Activated naive CD8-positive, alpha-beta T cell treated with anti-CD3 and anti-CD28 coated beads, Interleukin-2, amount 10 ng/mL, durations not matched to agents 7 days and 5 days (primary cell): ENCODE measurements at regions not wholly inside any gene's neighbourhood (a gene's known extent, or its start where the extent isn't known, plus 50 kb on each side); places are given as distances from the start of the nearest gene placed in this dataset.
"Not testable (repeated sequence)": the region's sequence is repeated elsewhere in the genome, so short reads cannot be mapped to it uniquely, and the experiment has no call there.

ENCODE experiments used
- ATAC-seq: fragments of 150-1000 bp; cut with Tn5 transposase; one replicate; pipeline ENCODE4 v1.10.0; 2021; ENCODE audit warnings: low read depth, moderate library complexity
- POLR2A ChIA-PET: fragments of 350-600 bp; sonication (Branson Sonifier 250); formaldehyde crosslinking; loops from one replicate; lab custom pipeline; 2021; ENCODE audit warnings: antibody characterized with exemption; lab: Charles Lee
- DNase-seq: peaks from one replicate; pipeline ENCODE4 v3.0.0; 2021
- H3K27ac Mint-ChIP-seq: one replicate; pipeline ENCODE4 v1.8.0; 2022; ENCODE audit warnings: mild to moderate bottlenecking, mixed read lengths
- H3K27me3 Mint-ChIP-seq: one replicate; pipeline ENCODE4 v1.8.0; 2022; ENCODE audit warnings: mild to moderate bottlenecking, moderate library complexity, mixed read lengths
- H3K36me3 Mint-ChIP-seq: one replicate; pipeline ENCODE4 v1.8.0; 2021; ENCODE audit warnings: mild to moderate bottlenecking, mixed read lengths
- H3K4me1 Mint-ChIP-seq: one replicate; pipeline ENCODE4 v1.8.0; 2021; ENCODE audit warnings: mixed read lengths
- H3K4me3 Mint-ChIP-seq: one replicate; pipeline ENCODE4 v1.8.0; 2022; ENCODE audit warnings: mild to moderate bottlenecking, moderate library complexity, mixed read lengths
- H3K9me3 Mint-ChIP-seq: one replicate; pipeline ENCODE4 v1.8.0; 2021; ENCODE audit warnings: mixed read lengths

DNA sequence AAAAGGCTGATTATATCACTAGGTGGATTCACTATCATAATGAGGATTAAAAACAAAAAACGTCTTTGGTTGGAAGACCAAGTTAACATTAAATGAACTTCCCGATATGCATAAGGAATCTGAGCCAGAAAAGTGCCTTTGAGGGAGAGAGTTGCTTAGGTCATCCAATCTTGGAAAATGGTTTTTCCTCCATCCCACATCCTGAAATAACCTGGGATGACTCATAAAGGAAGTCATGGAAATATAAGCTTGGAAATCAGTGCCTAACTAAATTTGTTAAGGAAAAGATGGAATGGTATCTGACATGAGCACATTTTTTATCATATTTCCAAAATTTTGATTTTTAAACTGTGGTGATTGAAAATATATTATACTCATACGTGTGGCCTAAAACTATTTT lies 66.0 kb downstream of the KBTBD8 start:
- ATAC-seq (no peak), DNase-seq (no peak)
- Mint-ChIP-seq H3K27ac (no peak overlapping the region), H3K9me3 (peaks cover 9% of the 10 kb centered on the region), H3K36me3 (peaks cover 6% of the 10 kb centered on the region), H3K27me3 (peaks cover 5% of the 10 kb centered on the region), H3K4me1 (no peaks in the 10 kb centered on the region), H3K4me3 (no peak overlapping the region)
- POLR2A ChIA-PET = no interaction called here

DNA sequence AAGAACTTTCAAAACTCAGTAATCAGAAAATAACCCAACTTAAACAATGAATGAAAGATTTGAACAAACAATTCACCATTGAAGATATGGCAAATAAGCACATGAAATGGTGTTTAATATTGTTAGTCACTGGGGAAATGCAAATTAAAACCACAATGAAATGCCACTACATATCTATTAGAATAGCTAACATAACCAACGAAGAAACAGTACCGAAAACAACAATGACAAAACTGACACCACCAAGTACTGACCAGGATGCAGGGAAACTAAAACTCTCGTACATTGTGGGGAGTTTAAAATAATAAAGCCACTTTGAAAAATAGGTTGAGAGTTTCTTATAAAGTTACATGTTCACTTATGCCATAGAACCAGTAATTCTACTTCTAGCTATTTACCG lies 69.1 kb downstream of the KBTBD8 start:
- Mint-ChIP-seq H3K36me3 (peaks cover 1% of the 10 kb centered on the region), H3K27ac (no peak overlapping the region), H3K4me1 (no peaks in the 10 kb centered on the region), H3K27me3 (peaks cover 5% of the 10 kb centered on the region), H3K4me3 (no peak overlapping the region), H3K9me3 (no peaks in the 10 kb centered on the region)
- ATAC-seq (no peak), DNase-seq (no peak)
- POLR2A ChIA-PET = no interaction called here

DNA sequence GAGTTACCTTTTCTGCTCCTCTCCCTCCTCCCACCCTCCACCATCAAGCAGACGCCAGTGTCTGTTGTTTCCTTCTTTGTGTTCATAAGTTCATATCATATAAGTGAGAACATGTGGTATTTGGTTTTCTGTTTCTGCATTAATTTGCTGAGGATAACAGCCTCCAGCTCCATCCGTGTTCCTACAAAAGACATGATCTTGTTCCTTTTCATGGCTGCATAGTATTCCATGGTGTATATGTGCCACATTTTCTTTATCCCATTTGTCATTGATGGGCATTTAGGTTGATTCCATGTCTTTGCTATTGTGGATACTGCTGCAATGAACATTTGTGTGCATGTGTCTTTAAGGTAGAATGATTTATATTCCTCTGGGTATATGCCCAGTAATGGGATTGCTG lies 74.5 kb downstream of the KBTBD8 start:
- H3K27ac Mint-ChIP-seq, POLR2A ChIA-PET, H3K4me3 Mint-ChIP-seq, H3K36me3 Mint-ChIP-seq, ATAC-seq, DNase-seq, H3K27me3 Mint-ChIP-seq, H3K4me1 Mint-ChIP-seq, H3K9me3 Mint-ChIP-seq: not testable (repeated sequence)

DNA sequence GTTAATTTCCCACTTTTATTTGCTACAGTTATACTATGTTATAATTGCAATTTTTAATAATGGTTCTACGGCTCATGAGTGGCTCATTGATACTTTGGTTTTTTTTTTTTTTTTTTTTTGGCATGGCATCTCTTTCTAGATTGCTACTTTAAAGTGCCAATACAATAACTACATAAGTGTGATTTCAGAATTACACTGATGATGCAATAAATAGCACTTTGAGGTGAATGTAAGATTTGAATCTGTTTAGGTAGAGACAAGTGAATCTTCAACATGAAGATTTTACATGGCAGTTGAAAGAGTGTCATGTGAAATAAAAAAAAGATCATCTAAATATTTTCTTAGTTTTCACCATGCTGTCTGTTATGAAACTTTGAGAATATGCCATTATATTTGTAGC lies 75.7 kb downstream of the KBTBD8 start:
- H3K9me3 Mint-ChIP-seq = peaks cover 7% of the 10 kb centered on the region
- H3K27me3 Mint-ChIP-seq = no peaks in the 10 kb centered on the region
- H3K4me1 Mint-ChIP-seq = peaks cover 1% of the 10 kb centered on the region
- H3K27ac Mint-ChIP-seq = no peak overlapping the region
- no peak overlapping the region for H3K4me3 Mint-ChIP-seq
- POLR2A ChIA-PET = no interaction called here
- ATAC-seq = no peak
- H3K36me3 Mint-ChIP-seq = peaks cover 1% of the 10 kb centered on the region
- no peak for DNase-seq

DNA sequence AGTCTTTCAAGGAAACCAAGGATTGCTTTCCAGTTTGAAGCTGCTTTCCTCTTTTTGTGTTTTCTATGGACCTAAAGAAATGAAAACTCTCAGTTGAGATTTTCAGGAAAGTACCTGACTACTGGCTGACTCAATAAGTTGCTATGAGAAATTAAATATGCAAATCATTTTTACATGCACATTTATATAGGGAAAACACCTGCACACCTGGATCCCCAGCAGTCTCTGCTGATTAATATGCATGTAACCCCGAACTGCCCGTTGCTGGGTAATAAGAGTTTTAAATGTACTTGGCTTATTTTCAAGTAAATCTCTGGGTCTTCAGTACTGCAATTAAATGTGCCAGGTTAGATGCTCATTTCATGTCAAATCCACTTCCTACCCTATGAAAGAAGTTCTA lies 77.2 kb downstream of the KBTBD8 start:
- DNase-seq = no peak
- no peak for ATAC-seq
- POLR2A ChIA-PET = no interaction called here
- peaks cover 6% of the 10 kb centered on the region for H3K36me3 Mint-ChIP-seq
- H3K4me3 Mint-ChIP-seq = no peak overlapping the region
- peaks cover 1% of the 10 kb centered on the region for H3K4me1 Mint-ChIP-seq
- H3K9me3 Mint-ChIP-seq = peaks cover 12% of the 10 kb centered on the region
- H3K27me3 Mint-ChIP-seq = no peaks in the 10 kb centered on the region
- H3K27ac Mint-ChIP-seq = no peak overlapping the region

DNA sequence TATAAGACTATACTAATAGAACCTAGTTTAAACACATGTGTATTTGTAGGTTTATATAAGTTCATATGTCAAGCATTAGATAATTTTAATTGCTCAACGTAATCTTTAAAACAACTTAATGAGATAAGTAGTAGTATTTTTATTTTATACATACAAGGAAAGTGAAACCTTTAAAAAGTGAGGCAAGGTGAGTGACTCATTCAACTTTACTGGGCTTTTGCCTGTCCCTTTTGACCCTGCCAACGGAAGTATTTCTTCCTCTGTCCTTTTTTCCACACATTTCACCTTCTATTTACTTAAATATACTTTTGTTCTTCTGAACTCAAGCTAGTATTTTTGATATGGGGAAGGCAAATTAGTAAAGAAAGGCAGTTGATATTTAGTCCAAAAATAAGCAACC lies 78.5 kb downstream of the KBTBD8 start:
- POLR2A ChIA-PET = no interaction called here
- DNase-seq (no peak), ATAC-seq (no peak)
- no peak overlapping the region for H3K27ac Mint-ChIP-seq
- H3K36me3 Mint-ChIP-seq = peaks cover 8% of the 10 kb centered on the region
- H3K4me3 Mint-ChIP-seq = no peak overlapping the region
- H3K4me1 Mint-ChIP-seq = peaks cover 1% of the 10 kb centered on the region
- H3K27me3 Mint-ChIP-seq = no peaks in the 10 kb centered on the region
- H3K9me3 Mint-ChIP-seq = peaks cover 12% of the 10 kb centered on the region

DNA sequence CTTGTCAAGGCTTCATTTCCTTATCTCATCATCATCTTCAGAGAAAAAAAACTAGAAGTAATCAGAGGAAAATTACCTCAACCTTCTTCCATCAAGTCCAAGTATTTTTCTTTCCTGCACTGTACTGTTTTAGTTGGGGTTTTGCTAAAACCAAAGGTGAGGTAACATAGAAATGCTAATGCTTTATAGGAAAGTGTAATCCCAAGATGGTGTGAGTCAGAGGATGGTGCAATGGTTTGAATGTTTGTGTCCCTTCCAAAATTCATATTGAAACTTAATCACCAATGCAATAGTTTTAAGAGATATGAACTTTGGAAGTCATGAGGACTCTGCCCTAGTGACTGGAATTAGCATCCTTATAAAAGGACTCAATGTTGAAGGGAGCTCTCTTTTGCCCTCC lies 79.5 kb downstream of the KBTBD8 start:
- no peak for ATAC-seq
- POLR2A ChIA-PET = no interaction called here

DNA sequence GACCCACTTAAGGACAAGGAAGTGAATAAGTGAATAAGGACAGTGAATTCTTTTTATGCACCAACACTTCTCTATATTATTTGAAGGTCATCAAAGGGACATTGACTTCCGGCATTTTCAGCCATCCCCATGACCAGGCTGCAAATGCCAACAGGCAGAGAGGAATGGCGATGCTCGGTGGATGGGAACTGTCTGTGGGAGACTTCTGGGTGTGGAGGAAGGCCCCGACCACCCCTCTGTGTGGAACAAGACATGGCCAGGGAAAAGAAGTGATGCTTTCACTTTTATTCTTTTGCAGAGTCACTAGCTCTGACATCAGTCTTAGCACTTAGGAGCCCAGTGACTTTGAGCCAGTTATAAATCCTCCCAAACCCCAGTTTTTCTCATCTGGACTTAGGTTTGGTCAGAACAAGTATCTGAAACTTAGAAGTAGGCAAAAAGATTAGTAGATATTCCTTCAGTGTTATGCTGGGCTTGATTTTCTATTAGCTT lies 84.5 kb downstream of the KBTBD8 start:
- H3K4me1 Mint-ChIP-seq = peaks cover 14% of the 10 kb centered on the region
- no peak for ATAC-seq
- H3K27me3 Mint-ChIP-seq = peaks cover 5% of the 10 kb centered on the region
- DNase-seq = no peak
- peaks cover 44% of the 10 kb centered on the region for H3K36me3 Mint-ChIP-seq
- POLR2A ChIA-PET = interaction anchor here (2.2 kb wide), 1 partner anchor 85 kb away, joined by 6 read pairs; the partner anchor contains the start of gene KBTBD8
- H3K4me3 Mint-ChIP-seq = peak overlapping the region; percentile 31
- peaks cover 43% of the 10 kb centered on the region for H3K9me3 Mint-ChIP-seq
- H3K27ac Mint-ChIP-seq = peak overlapping the region; percentile 85

More for the DNA sequence above, 79.5 kb downstream of the KBTBD8 start:
- Mint-ChIP-seq H3K27me3 (no peaks in the 10 kb centered on the region), H3K27ac (no peak overlapping the region), H3K9me3 (peaks cover 18% of the 10 kb centered on the region), H3K36me3 (peaks cover 16% of the 10 kb centered on the region), H3K4me3 (no peak overlapping the region), H3K4me1 (peaks cover 4% of the 10 kb centered on the region)
- DNase-seq = no peak

DNA sequence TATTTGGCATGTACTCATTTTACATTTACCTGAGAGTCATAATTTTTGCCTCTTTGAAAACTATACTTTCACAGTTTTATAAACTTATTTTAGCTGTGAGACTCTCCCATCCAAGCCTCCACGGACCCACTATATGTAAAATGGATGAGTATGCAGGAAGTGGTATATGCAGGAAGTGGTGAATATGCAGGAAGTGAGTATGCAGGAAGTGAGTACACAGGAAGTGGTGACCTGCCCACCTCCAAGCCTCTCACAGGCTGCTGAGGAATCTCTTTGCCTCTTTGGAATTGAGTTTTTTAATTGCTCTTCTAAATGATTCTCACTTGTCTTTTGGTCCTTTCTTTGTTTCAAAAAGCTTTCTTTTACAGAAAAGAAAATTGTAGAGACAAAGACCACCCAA lies 85.2 kb downstream of the KBTBD8 start:
- Mint-ChIP-seq H3K4me1 (peaks cover 14% of the 10 kb centered on the region), H3K4me3 (peak overlapping the region; percentile 31)
- ATAC-seq = peak; percentile 98

DNA sequence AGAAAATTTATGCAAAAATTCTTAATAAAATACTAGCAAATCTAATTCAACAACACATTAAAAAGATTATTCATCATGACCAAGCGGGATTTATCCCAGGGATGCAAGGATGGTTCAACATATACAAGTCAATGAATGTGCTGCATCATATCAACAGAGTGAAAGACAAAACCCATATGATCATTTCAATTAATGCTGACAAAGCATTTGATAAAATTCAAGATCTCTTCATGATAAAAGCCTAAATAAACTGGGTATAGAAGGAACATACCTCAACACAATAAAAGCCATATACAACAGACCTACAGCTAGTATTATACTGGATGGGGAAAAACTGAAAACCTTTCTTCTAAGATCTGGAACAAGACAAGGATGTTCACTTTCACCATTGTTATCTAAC lies 89.7 kb downstream of the KBTBD8 start:
- POLR2A ChIA-PET = no interaction called here
- no peak for DNase-seq
- Mint-ChIP-seq H3K9me3 (peaks cover 29% of the 10 kb centered on the region), H3K27ac (no peak overlapping the region), H3K4me1 (peaks cover 12% of the 10 kb centered on the region), H3K27me3 (peaks cover 5% of the 10 kb centered on the region), H3K4me3 (no peak overlapping the region), H3K36me3 (peaks cover 29% of the 10 kb centered on the region)
- ATAC-seq = no peak

More for the DNA sequence above, 85.2 kb downstream of the KBTBD8 start:
- H3K27ac Mint-ChIP-seq = peak overlapping the region; percentile 85
- peaks cover 5% of the 10 kb centered on the region for H3K27me3 Mint-ChIP-seq
- peaks cover 47% of the 10 kb centered on the region for H3K36me3 Mint-ChIP-seq
- DNase-seq = no peak
- H3K9me3 Mint-ChIP-seq = peaks cover 44% of the 10 kb centered on the region
- POLR2A ChIA-PET = interaction anchor here (0.9 to 2.2 kb wide), 2 partner anchors 85 to 112 kb away, joined by 4 to 6 read pairs; partner anchors contain the start of gene KBTBD8

DNA sequence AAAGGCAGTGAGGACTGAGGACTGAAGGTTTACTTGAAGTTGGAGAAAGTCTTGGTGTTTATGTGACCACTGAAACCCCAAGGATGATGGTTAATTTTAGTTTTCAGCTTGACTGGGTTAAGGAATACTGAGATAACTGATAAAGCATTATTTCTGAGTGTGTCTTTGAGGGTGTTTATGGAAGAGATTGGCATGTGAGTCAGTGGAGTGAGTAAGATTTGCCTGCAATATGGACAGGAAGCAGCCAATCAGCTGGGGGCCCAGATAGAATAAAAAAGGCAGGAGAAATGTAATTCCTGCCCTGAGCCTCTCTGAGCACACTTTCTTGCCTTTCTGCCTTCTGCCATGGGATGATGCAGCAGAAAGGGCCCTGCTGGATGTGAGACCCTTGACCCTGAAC lies 92.4 kb downstream of the KBTBD8 start:
- no peak overlapping the region for H3K27ac Mint-ChIP-seq
- H3K9me3 Mint-ChIP-seq = peaks cover 14% of the 10 kb centered on the region
- no peak for ATAC-seq
- DNase-seq = no peak
- peaks cover 10% of the 10 kb centered on the region for H3K36me3 Mint-ChIP-seq
- POLR2A ChIA-PET = no interaction called here
- no peak overlapping the region for H3K4me3 Mint-ChIP-seq
- H3K4me1 Mint-ChIP-seq = peaks cover 2% of the 10 kb centered on the region
- peaks cover 5% of the 10 kb centered on the region for H3K27me3 Mint-ChIP-seq

DNA sequence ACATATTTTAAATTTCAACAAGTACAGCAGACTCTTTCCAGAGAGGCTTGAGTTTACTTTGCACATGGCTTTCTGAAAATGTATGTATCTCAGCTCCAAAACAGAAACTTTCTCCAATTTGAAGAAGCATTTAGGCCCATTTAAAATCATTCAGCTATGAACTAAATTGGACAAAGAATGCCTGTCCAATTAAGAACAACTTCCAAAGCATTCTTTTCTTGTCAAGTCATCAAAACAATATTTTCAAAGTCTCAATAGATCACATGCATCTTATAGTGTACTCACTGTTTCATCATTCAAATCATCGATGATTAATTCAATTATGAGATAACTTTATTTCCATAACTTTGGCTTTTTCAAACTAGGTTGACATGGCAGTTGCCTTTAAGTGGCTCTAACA lies 95.2 kb downstream of the KBTBD8 start:
- Mint-ChIP-seq H3K4me1 (peaks cover 2% of the 10 kb centered on the region), H3K4me3 (no peak overlapping the region)
- POLR2A ChIA-PET = no interaction called here

DNA sequence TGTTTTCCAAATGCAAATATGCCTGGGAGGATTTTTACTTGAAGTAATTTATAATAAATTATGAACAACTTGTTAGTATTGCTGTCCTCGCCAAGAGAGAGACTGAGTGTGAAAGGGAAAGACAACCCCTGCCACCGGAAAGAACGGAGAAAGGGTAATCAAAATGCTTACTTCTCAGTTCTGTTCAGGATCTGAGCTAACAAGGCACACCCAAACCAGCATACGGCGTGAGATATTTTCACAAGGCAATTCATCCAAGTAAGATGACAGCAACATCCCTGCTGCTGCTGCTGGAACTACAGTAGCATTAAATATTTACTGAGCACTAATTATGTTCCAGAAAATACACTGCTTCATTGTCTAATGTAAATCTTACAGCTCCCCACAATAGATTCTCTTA lies 96.1 kb downstream of the KBTBD8 start:
- Mint-ChIP-seq H3K27ac (no peak overlapping the region), H3K9me3 (no peaks in the 10 kb centered on the region), H3K4me1 (peaks cover 2% of the 10 kb centered on the region), H3K36me3 (no peaks in the 10 kb centered on the region), H3K4me3 (no peak overlapping the region), H3K27me3 (peaks cover 4% of the 10 kb centered on the region)
- ATAC-seq (no peak), DNase-seq (no peak)
- POLR2A ChIA-PET = no interaction called here

More for the DNA sequence above, 95.2 kb downstream of the KBTBD8 start:
- Mint-ChIP-seq H3K36me3 (no peaks in the 10 kb centered on the region), H3K27ac (no peak overlapping the region), H3K27me3 (peaks cover 4% of the 10 kb centered on the region), H3K9me3 (no peaks in the 10 kb centered on the region)
- ATAC-seq (no peak), DNase-seq (no peak)

DNA sequence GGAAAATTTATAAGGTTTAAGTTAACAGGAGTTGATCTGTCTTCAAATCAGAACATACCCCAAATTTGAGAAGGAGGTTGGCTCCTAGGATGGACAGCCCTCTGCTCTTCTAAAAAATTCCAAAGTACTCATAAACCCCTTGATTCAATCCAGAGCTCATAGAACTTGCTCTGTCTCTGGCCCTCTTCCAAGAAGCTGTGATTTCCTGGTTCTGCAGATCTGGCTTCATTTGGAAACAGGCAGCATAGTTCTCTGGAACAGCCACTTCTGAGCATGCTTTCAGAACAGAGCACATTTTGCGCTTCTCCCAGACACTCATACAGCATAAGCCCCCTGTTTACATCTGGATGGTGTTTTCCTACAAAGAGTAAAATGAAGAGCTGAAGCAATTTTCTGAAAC lies 96.7 kb downstream of the KBTBD8 start:
- Mint-ChIP-seq H3K27ac (no peak overlapping the region), H3K4me3 (no peak overlapping the region), H3K27me3 (peaks cover 10% of the 10 kb centered on the region), H3K36me3 (no peaks in the 10 kb centered on the region), H3K4me1 (peaks cover 2% of the 10 kb centered on the region), H3K9me3 (no peaks in the 10 kb centered on the region)
- no peak for DNase-seq
- no peak for ATAC-seq
- POLR2A ChIA-PET = no interaction called here

DNA sequence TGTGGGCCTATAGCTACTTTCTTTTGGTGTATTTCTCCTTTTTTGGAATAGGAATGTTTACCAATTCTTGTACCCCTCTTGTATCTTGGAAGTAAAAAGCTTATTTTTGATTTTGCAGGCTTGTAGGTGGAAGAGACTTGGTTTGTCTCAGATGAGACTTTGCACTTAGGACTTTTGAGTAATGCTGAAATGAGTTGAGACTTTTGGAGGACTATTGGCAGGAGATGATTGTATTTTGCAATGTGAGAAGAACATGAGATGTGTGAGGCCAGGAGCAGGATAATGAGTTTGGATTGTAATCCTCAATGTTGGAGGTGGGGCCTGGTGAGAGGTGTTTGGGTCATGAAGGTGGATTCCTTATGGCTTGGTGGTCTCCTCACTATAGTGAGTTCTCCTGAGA lies 106.3 kb downstream of the KBTBD8 start:
- Mint-ChIP-seq H3K4me1 (no peaks in the 10 kb centered on the region), H3K4me3 (no peak overlapping the region), H3K36me3 (no peaks in the 10 kb centered on the region), H3K27me3 (peaks cover 11% of the 10 kb centered on the region), H3K9me3 (peaks cover 4% of the 10 kb centered on the region), H3K27ac (no peak overlapping the region)
- ATAC-seq (no peak), DNase-seq (no peak)
- POLR2A ChIA-PET = no interaction called here
